ENCODE measurements at regions not wholly inside any gene's neighbourhood (a gene's known extent, or its start where the extent isn't known, plus 50 kb on each side); places are given as distances from the start of the nearest gene placed in this dataset.

GRCh38 chr5:125137535-125137934 lies 391.1 kb upstream of the ZNF608 start:
- no peak for DNase-seq (ENCODE audit: low spot score)

DNA sequence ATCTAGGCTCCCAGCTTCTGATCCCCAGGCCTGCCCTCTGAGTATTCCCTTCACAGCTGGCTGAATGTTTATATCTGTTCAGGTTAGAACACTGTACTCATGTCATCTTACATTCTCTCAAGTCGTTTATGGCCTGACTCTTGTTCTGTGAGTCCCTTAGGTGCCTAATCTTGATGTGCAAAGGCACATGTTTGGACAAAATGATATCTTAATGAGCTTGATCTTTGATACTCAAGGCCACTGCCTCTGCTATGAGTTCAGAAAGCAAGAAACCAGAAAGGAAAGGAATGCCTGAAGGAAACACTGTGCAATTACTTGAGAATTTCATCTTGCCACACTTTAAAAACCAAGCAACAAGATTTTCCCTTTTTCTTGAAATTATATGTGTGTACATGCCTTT lies 391.8 kb upstream of the ZNF608 start:
- DNase-seq (ENCODE audit: low spot score), result no peak

DNA sequence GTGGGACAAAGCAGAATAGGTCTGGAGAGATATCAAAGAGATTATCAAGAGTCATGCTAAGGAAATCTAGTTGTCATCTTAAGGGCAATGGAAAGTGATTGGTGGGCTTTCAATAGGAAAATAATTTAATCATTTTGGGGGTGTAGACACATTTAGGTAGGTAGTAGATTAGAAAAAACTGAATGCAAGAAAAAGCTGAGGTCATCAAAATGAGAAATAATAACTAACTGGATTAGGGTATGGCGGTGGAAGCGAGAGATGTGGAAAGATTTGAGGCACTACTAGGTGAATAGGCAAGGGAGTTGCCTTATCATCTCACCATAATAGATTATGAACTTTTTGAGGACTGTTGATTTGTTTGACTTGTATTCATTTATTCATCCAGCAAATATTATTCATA lies 393.2 kb upstream of the ZNF608 start:
- no peak for DNase-seq (ENCODE audit: low spot score)

DNA sequence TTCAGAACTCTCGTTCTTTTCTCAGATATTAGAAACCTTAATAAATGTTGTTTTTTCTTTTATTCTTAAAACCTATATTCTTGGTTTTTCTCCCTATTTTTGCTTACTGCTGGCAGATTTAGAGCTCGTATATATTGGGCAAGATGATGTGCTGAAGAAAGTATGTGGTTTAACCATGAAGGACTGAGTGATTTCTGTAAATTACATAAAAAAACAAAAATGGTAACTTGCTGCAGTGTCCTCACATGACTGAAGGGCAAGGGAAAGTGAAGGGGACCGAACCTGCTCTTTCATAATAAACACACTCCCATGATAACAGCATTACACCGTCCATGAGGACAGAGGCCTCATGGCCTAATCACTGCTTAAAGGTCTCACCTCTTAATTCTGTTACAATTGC lies 393.8 kb upstream of the ZNF608 start:
- no peak for DNase-seq (ENCODE audit: low spot score)

DNA sequence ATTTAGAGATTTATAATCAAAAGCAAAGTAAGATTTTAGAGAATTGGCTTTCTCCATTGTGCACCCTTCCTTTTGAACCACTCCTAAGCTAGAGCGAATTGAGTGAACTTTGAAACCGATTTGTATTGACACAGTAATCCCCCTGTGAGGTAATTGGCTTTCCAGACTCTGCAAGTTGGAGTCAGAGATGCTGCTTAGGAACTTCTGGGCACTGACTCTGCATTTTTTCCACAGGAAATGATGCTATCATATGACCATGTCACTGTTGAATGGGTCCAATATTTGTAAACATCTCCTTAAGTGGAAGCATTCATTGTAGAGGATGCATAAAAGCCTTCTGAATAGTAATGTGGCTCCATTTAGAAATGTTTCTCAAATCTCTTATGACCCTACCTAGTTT lies 394.4 kb upstream of the ZNF608 start:
- peak; percentile 50 for DNase-seq (ENCODE audit: low spot score)

- DNase-seq (ENCODE audit: low spot score), result no peak
Observed at GRCh38 chr5:125142458-125142857, 396.0 kb upstream of the ZNF608 start.

GRCh38 chr5:125143011-125143410 lies 396.6 kb upstream of the ZNF608 start:
- DNase-seq (ENCODE audit: low spot score), result no peak

- DNase-seq (ENCODE audit: low spot score), result no peak
Observed at GRCh38 chr5:125148076-125148475, 401.6 kb upstream of the ZNF608 start.

DNA sequence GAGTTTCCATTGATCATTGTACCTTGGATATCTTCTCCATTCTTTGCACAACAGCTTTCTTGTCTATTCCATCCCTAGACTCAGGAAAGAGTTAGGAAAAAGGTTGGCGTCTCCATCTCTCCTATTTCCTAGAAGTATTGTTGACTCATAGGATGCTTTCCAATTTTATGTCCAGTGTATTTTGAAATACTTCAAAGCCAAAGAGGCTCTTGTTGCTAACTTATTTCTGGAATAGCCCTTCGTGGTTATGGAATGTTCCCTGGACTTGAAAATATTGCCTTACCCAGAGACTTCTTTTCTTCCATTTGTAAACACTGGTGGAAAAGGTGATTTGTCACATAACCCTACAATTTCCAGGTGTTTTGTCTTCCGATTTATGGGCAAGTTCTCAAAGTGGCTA lies 402.3 kb upstream of the ZNF608 start:
- no peak for DNase-seq (ENCODE audit: low spot score)

DNA sequence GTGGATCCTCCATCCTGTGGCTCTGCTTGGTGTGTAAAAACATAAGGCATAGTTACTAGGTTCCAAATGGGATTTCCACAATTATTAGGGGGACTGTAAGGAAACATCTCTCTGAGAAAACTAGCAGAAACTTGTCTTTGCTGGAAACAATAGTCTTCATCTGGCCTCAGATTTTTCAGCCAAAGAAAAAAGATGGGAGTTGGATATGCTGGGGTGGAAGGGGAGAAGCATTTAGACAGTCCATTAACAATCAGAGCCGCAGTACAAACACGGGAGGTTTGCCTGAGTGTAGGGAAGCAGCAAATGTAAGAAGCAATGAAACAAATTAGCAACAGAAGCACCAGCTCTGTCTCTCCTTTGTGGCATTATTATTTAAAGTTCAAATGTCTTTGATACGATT lies 402.7 kb upstream of the ZNF608 start:
- DNase-seq (ENCODE audit: low spot score), result no peak

DNA sequence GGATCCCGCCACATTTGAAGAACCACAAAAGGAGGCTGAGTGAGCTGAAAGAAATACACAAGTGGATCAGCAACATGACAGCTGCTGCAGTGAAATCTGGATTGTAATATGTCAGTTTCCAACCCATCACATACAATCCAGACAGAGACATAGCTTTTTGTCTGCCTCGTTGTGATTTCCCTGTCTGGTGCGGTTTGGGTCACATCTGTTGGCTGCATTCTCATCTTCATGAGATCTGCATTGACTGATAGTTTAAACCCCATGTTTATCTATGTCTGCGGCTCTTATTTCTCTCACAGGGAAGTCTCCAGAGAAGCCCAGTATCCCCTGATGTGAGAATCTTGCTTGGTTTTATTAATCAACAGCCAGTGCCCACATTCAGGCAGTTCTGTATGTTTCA lies 403.1 kb upstream of the ZNF608 start:
- no peak for DNase-seq (ENCODE audit: low spot score)

GRCh38 chr5:125150041-125150669 lies 403.7 kb upstream of the ZNF608 start:
- no peak for DNase-seq (ENCODE audit: low spot score)

DNA sequence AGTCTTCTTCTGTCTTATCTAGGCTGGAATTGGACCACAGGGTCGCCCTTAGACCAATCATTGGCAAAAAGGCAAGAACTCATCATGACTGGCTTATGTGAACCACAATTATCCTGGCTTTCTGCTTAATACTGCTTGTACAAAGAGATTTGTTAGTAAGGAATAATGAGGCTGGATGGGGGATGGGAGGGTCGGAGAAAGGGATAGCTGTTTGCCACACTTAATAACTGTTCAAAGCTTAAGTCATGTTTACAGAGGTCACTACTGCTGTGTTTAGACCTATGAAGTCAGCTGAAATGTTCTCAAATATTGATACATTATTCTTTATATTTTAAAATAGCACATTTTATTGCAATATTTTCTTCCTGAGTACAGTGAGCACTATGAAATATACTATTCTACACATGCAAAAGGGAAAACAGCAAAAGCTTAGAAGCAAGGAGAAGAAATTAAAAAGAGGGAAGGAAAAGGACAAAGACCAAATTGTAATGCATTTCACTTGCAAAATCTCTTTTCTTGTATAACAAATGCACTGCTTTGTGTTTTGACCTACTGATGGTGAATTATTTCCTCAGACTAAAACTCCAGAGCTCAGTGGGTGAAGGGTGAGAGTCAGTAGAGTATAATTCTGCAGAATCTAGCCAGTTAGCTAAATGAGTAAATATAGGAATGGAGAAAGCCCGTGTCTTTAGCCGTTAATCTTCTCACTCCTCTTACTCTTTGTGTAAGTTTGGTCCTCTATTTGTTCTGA lies 404.9 kb upstream of the ZNF608 start:
- no peak for DNase-seq (ENCODE audit: low spot score)

- no peak for DNase-seq (ENCODE audit: low spot score)
Observed at GRCh38 chr5:125152044-125152443, 405.6 kb upstream of the ZNF608 start.

GRCh38 chr5:125152461-125153189 lies 406.2 kb upstream of the ZNF608 start:
- no peak for DNase-seq (ENCODE audit: low spot score)

DNA sequence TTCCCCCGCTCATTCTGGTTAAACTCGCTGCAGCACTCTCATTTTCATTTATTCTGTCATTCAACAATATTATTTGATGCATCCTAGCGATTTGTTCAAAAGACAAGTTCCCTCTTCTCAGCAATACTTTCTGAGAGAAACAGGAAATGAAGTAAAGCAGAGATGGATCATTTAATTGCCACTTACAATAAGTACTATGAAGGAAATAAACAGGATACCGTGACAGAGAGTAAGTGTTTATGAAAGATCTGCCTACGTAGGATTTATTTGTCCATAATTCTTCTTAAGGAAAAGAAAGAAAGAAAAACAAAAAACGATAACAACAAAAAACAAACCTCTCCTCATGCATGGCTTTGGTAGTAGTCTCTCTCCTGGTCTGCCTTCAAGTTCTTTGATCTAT lies 406.8 kb upstream of the ZNF608 start:
- no peak for DNase-seq (ENCODE audit: low spot score)

DNA sequence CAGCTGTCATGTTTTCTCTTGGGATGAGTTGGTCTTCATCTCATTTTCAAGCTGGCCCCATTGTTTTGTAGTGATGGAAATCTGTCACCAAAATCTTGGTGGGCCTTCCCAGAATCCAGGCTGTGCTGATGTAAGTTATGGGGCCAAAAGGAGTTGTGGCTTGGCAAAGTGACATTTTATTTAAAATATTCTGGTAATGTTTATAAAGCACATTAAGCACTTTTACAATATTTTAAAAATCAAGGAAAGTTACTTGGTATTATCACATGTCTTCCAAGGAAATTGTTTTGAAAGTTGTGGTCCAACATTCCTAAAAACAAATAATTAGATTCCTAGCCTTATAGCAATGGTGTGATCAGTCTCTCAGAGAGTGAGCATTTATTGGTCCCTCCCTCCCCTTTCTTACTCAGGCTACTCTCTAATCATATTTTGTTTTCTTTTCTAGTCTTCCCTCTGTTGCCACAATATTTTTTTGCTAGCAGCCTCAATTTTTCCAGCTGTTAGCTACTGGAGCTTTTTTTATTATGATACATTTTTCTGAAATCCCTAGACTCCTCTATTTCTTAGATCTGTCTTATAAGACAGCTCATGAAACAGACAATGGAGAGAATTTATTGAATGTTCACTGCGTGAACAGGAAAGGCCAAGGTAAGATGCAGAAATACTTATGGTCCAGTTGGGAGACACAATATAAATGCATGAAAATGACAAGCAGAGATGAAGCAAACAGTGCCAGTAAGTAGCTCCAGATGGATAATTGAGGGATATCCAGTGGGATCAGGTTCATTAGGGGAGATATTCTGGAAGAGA lies 408.1 kb upstream of the ZNF608 start:
- DNase-seq (ENCODE audit: low spot score), result peak; percentile 13

- DNase-seq (ENCODE audit: low spot score), result no peak
Observed at GRCh38 chr5:125160787-125161502, 414.5 kb upstream of the ZNF608 start.

GRCh38 chr5:125162714-125163113 lies 416.3 kb upstream of the ZNF608 start:
- no peak for DNase-seq (ENCODE audit: low spot score)

GRCh38 chr5:125169396-125169795 lies 423.0 kb upstream of the ZNF608 start:
- DNase-seq (ENCODE audit: low spot score), result no peak

DNA sequence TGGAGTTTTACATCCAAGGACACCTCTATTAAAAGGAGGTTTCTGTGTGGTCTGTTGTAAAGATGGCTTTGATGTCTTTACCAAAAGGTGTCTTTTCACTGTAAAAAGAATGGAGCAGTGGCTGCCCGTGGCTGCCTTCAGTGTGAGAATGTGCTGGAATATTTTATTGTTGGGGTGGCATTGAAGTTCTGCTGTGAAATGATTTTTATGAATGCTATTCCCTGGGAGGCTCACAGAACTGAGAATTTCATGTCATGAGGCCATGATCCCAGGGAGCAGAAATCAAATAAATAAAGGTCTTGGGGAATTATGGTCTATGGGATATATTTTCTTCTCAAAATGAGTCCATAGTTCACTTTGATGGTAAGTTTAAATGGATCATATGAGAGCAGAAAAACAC lies 425.2 kb upstream of the ZNF608 start:
- no peak for DNase-seq (ENCODE audit: low spot score)

All from GM03348 (cell line).